CD14-positive monocyte (primary cell): ENCODE measurements at regions not wholly inside any gene's neighbourhood (a gene's known extent, or its start where the extent isn't known, plus 50 kb on each side); places are given as distances from the start of the nearest gene placed in this dataset.
A peak's percentile ranks its signal among the peaks of the same experiment; 100 is the strongest.

Source experiments
- DNase-seq, 3 donors: peaks; one replicate each; pipeline ENCODE4 v3.0.0-alpha.2; 2011 to 2022
- H2AFZ ChIP-seq: 2 replicates; pipeline ENCODE4 v1.6.0; 2012; ENCODE audit warnings: mild to moderate bottlenecking, low read depth, low read length, inconsistent platforms; ENCODE audit not compliant: insufficient read depth, poor library complexity, severe bottlenecking
- H3K27ac ChIP-seq, 2 donors: 1 replicate in 1 of 2; 2 replicates in 1 of 2; pipeline ENCODE4 v1.5.1; 2012 to 2013; ENCODE audit warnings: low read length in 2 of 2, control low read depth in 1 of 2, inconsistent platforms in 1 of 2, low read depth in 1 of 2, mild to moderate bottlenecking in 1 of 2
- H3K27me3 ChIP-seq, 2 donors: one replicate each; pipeline versions ENCODE4 v1.6.0 to v1.6.1; 2011 to 2013; ENCODE audit warnings: low read length in 2 of 2; ENCODE audit not compliant: control insufficient read depth in 2 of 2, insufficient read depth in 2 of 2
- H3K36me3 ChIP-seq, 2 donors: replicated peaks in 1 of 2; 1 replicate in 1 of 2; 2 replicates in 1 of 2; pipeline versions ENCODE4 v1.5.1 to v1.6.1; 2012 to 2013; ENCODE audit warnings: low read length in 2 of 2, control low read depth in 1 of 2, inconsistent platforms in 1 of 2, mild to moderate bottlenecking in 1 of 2; ENCODE audit not compliant: insufficient read depth in 2 of 2, control insufficient read depth in 1 of 2
- H3K4me1 ChIP-seq, 2 donors: 1 replicate in 1 of 2; 2 replicates in 1 of 2; pipeline versions ENCODE4 v1.5.1 to v1.6.1; 2012 to 2013; ENCODE audit warnings: low read length in 2 of 2, control low read depth in 1 of 2, inconsistent platforms in 1 of 2, mild to moderate bottlenecking in 1 of 2, moderate library complexity in 1 of 2; ENCODE audit not compliant: insufficient read depth in 2 of 2, control insufficient read depth in 1 of 2
- H3K4me2 ChIP-seq: replicated peaks from 2 replicates; pipeline ENCODE3; 2012; ENCODE audit warnings: low read length, moderate library complexity, mild to moderate bottlenecking; ENCODE audit not compliant: poor library complexity, severe bottlenecking; ENCODE audit errors: extremely low read depth
- H3K4me3 ChIP-seq, 3 experiments: fragments of 200-600 bp in 1 of 3; sonication (generic) in 1 of 3; replicated peaks in 1 of 3; 1 replicate in 2 of 3; 2 replicates in 1 of 3; pipeline ENCODE4 v1.5.1; 2011 to 2013; ENCODE audit warnings: low read length in 3 of 3, mild to moderate bottlenecking in 3 of 3, control low read depth in 2 of 3, low read depth in 2 of 3, inconsistent platforms in 1 of 3, moderate library complexity in 1 of 3
- H3K79me2 ChIP-seq: 2 replicates; pipeline ENCODE4 v1.6.0; 2012; ENCODE audit warnings: mild to moderate bottlenecking, control low read depth, inconsistent platforms, low read length, moderate library complexity; ENCODE audit not compliant: insufficient read depth
- H3K9ac ChIP-seq: 2 replicates; pipeline ENCODE4 v1.6.0; 2017; ENCODE audit warnings: low read length, mild to moderate bottlenecking; ENCODE audit not compliant: insufficient read depth, poor library complexity, severe bottlenecking
- H3K9me3 ChIP-seq, 2 donors: replicated peaks in 1 of 2; 1 replicate in 1 of 2; 2 replicates in 1 of 2; pipeline versions ENCODE4 v1.5.1 to v1.6.1; 2012 to 2013; ENCODE audit warnings: low read length in 2 of 2, control low read depth in 1 of 2; ENCODE audit not compliant: control insufficient read depth in 1 of 2, insufficient read depth in 1 of 2
- H4K20me1 ChIP-seq: 2 replicates; pipeline ENCODE4 v1.6.0; 2012; ENCODE audit warnings: mild to moderate bottlenecking, low read length, control low read depth, moderate library complexity; ENCODE audit not compliant: insufficient read depth
- H3K27ac Mint-ChIP-seq, 7 donors: one replicate each; pipeline ENCODE4 v1.8.0; 2020; ENCODE audit warnings: mild to moderate bottlenecking in 7 of 7, mixed read lengths in 7 of 7, moderate library complexity in 6 of 7, inconsistent platforms in 2 of 7
- H3K27me3 Mint-ChIP-seq, 3 donors: one replicate each; pipeline ENCODE4 v1.8.0; 2021 to 2022; ENCODE audit warnings: low read depth in 3 of 3, mild to moderate bottlenecking in 3 of 3, mixed read lengths in 3 of 3, moderate library complexity in 3 of 3, inconsistent platforms in 1 of 3
- H3K36me3 Mint-ChIP-seq, 2 donors: one replicate each; pipeline ENCODE4 v1.8.0; 2020; ENCODE audit warnings: mixed read lengths in 2 of 2, inconsistent platforms in 1 of 2, mild to moderate bottlenecking in 1 of 2
- H3K4me1 Mint-ChIP-seq: one replicate; pipeline ENCODE4 v1.8.0; 2020; ENCODE audit warnings: mild to moderate bottlenecking, mixed read lengths
- H3K4me3 Mint-ChIP-seq, 2 donors: one replicate each; pipeline ENCODE4 v1.8.0; 2020; ENCODE audit warnings: mild to moderate bottlenecking in 2 of 2, mixed read lengths in 2 of 2, moderate library complexity in 1 of 2
- H3K9me3 Mint-ChIP-seq, 7 donors: one replicate each; pipeline ENCODE4 v1.8.0; 2020 to 2022; ENCODE audit warnings: mixed read lengths in 7 of 7, mild to moderate bottlenecking in 6 of 7, moderate library complexity in 6 of 7, inconsistent platforms in 2 of 7
- WGBS: methylation state at CpG from one replicate; pipeline ENCODE4 v1.1.5; 2013; ENCODE audit warnings: missing lambda C conversion rate; ENCODE audit not compliant: insufficient coverage; 5-methylcytosine and 5-hydroxymethylcytosine counted together
- intact Hi-C, 2 donors: fragments of 100-400 bp; cut with micrococcal nuclease; formaldehyde crosslinking; loops; one replicate each; pipeline versions ENCODE4 v1.15.0 to v1.15.1; 2023
- TF ChIP-seq, protein P1 (sequence below): fragments of 200-600 bp; IDR thresholded peaks from one replicate; pipeline ENCODE4 v1.8.0; 2022; ENCODE audit warnings: antibody characterized with exemption, mild to moderate bottlenecking

DNA sequence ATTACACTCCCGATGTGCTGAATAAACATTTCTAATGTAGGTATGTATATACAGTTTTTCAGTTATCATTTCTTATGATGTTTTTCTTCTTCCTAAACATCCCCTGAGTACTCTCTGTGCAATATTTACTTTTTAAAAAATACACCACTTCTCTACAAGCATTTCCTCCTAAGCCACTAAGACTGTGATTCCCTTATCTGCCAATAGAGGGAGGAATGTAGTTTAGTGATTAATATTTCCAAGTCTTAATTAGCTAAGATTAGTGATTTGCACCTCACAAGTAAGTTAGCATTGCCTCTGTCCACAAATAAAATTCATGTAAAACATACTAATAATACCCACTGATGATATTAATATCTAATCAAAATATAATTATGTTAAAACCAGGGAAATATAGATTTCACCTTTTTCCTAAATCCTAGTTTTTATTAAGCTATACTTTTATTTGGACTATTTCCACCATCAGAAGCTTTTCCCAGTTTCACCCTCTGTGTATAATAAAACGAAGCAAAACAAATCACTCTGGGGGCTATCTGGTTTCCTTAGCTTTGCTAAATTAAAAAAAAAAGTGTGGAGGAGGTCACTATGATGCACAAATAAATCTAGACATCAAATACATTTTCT is 909.1 kb downstream of the FAT4 start:
- no peak overlapping the region for H3K4me3 ChIP-seq
- H3K36me3 Mint-ChIP-seq: no peaks in the 10 kb centered on the region
- H3K27ac Mint-ChIP-seq: no peak overlapping the region
- H3K4me1 Mint-ChIP-seq: no peaks in the 10 kb centered on the region
- no peak overlapping the region for H3K4me2 ChIP-seq
- WGBS: no CpG with 5 or more reads among the region's 2 CpGs
- TF ChIP-seq, protein P1, sequence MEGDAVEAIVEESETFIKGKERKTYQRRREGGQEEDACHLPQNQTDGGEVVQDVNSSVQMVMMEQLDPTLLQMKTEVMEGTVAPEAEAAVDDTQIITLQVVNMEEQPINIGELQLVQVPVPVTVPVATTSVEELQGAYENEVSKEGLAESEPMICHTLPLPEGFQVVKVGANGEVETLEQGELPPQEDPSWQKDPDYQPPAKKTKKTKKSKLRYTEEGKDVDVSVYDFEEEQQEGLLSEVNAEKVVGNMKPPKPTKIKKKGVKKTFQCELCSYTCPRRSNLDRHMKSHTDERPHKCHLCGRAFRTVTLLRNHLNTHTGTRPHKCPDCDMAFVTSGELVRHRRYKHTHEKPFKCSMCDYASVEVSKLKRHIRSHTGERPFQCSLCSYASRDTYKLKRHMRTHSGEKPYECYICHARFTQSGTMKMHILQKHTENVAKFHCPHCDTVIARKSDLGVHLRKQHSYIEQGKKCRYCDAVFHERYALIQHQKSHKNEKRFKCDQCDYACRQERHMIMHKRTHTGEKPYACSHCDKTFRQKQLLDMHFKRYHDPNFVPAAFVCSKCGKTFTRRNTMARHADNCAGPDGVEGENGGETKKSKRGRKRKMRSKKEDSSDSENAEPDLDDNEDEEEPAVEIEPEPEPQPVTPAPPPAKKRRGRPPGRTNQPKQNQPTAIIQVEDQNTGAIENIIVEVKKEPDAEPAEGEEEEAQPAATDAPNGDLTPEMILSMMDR: peak; percentile 33
- no peak for DNase-seq
- H2AFZ ChIP-seq: no peak overlapping the region
- H3K4me1 ChIP-seq: no peaks in the 10 kb centered on the region
- no peaks in the 10 kb centered on the region for H4K20me1 ChIP-seq
- no peaks in the 10 kb centered on the region for H3K27me3 ChIP-seq
- intact Hi-C loops: no loop called here
- no peaks in the 10 kb centered on the region for H3K9me3 ChIP-seq
- H3K9ac ChIP-seq: no peak overlapping the region
- H3K27ac ChIP-seq: no peak overlapping the region
- peaks cover 0 to 2% (median 0%) of the 10 kb centered on the region in 7 donors for H3K9me3 Mint-ChIP-seq
- H3K27me3 Mint-ChIP-seq: peaks cover 0 to 1% (median 0%) of the 10 kb centered on the region in 3 donors
- H3K79me2 ChIP-seq: no peaks in the 10 kb centered on the region
- H3K4me3 Mint-ChIP-seq: no peak overlapping the region
- H3K36me3 ChIP-seq: no peaks in the 10 kb centered on the region

DNA sequence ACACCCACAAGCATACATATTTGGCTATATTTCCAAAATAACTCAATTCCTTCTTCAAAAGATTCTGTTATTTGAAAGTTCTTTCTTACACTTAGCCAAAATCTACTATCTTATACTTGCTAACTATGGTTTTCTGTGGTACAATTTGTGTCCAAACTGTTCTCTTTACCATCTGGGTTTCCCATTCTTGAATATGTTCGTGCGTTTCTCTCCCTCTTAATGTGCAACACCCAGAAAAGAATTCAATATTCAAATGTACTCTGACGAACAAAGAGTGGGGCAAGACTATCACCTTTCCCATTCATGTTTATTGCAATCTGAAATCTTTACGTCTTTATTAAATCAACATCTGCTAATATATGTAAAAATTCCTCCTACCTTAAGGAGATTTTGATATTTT is 912.7 kb downstream of the FAT4 start:
- H3K9ac ChIP-seq: no peak overlapping the region
- no peak overlapping the region for H3K4me3 Mint-ChIP-seq
- no peak overlapping the region for H3K4me3 ChIP-seq
- no peak overlapping the region for H3K4me2 ChIP-seq
- no peaks in the 10 kb centered on the region for H3K9me3 ChIP-seq
- H3K27ac Mint-ChIP-seq: no peak overlapping the region
- no peaks in the 10 kb centered on the region for H4K20me1 ChIP-seq
- DNase-seq: no peak
- no peaks in the 10 kb centered on the region for H3K36me3 ChIP-seq
- TF ChIP-seq, protein P1: no peak
- WGBS: no CpG with 5 or more reads among the region's 4 CpGs
- no peaks in the 10 kb centered on the region for H3K36me3 Mint-ChIP-seq
- H3K4me1 Mint-ChIP-seq: no peaks in the 10 kb centered on the region
- H3K4me1 ChIP-seq: no peaks in the 10 kb centered on the region
- no peaks in the 10 kb centered on the region for H3K79me2 ChIP-seq
- H3K27me3 Mint-ChIP-seq: no peaks in the 10 kb centered on the region
- no peak overlapping the region for H2AFZ ChIP-seq
- intact Hi-C loops: no loop called here
- H3K27ac ChIP-seq: no peak overlapping the region
- H3K27me3 ChIP-seq: no peaks in the 10 kb centered on the region
- peaks cover 0 to 2% (median 0%) of the 10 kb centered on the region in 7 donors for H3K9me3 Mint-ChIP-seq
